ENCODE measurements at regions not wholly inside any gene's neighbourhood (a gene's known extent, or its start where the extent isn't known, plus 50 kb on each side); places are given as distances from the start of the nearest gene placed in this dataset.

DNA sequence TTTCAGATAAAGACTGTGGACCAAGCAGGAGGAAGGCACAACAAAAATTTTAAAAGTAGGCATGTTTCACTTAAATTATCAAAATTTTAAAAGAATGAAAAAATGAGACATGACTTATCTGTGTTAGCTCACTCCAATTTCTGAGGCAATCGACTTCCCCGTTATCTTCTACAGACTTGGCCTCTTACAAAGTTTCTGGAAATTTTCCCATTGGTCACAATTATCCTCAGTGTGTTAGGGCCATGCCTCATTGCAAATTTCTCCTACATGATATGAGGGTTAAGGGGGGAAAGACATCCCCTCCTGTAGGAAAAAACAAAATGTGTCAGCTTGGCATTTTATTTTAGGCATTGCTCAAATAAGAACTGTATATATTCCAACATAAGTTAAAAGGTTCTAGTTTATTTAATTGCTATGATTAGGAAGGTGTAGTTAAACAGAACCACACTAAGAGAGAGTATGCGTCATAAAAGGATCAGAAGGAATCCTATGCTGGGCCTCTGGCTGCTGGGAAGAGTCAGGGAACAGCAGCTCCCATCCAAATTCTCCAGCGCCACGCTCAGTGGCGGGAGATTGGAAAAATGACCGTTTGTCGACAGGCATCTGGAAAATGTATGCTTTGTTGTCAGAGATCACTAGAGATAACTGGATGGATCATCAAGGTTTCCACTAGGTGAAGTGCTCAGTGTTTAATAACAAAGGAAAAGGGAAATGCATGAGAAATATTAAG, 463.6 kb upstream of the NR2F2 start:
- DNase-seq (ENCODE audit: low read depth) (no peak), FAIRE-seq (no peak)
- H3K4me3 ChIP-seq (ENCODE audit: low read depth, low read length), result no peak overlapping the region
- no peaks in the 10 kb centered on the region for H3K27me3 ChIP-seq (ENCODE audit: control insufficient read depth, insufficient read depth, low read length)
- TF ChIP-seq, protein P1, sequence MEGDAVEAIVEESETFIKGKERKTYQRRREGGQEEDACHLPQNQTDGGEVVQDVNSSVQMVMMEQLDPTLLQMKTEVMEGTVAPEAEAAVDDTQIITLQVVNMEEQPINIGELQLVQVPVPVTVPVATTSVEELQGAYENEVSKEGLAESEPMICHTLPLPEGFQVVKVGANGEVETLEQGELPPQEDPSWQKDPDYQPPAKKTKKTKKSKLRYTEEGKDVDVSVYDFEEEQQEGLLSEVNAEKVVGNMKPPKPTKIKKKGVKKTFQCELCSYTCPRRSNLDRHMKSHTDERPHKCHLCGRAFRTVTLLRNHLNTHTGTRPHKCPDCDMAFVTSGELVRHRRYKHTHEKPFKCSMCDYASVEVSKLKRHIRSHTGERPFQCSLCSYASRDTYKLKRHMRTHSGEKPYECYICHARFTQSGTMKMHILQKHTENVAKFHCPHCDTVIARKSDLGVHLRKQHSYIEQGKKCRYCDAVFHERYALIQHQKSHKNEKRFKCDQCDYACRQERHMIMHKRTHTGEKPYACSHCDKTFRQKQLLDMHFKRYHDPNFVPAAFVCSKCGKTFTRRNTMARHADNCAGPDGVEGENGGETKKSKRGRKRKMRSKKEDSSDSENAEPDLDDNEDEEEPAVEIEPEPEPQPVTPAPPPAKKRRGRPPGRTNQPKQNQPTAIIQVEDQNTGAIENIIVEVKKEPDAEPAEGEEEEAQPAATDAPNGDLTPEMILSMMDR (IDR thresholded peaks at IDR 0.05; ENCODE audit: insufficient read depth, low read length, severe bottlenecking), result no peak
- H3K36me3 ChIP-seq (ENCODE audit: control insufficient read depth, insufficient read depth, low read length), result no peaks in the 10 kb centered on the region

DNA sequence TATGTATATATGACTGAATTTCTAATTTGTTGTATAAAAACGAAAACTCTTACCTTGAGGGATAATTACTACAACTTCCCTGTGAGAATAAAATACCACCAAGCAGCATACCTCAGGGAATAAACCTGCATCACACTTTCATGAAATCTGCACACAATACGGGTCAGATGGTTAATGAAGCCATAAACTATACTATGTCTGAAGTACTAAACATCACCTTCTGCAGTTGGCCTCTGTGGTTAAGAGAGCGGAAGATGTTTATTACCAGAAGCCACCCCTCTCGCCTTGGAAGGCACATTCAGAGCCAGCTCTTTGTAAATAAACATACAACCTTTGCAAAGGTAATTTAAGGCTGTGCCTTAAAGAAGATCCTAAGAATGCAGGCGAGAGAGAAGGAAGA, 462.1 kb upstream of the NR2F2 start:
- H3K4me3 ChIP-seq (ENCODE audit: low read depth, low read length), result no peak overlapping the region
- DNase-seq (ENCODE audit: low read depth) (no peak), FAIRE-seq (no peak)
- TF ChIP-seq, protein P1 (IDR thresholded peaks at IDR 0.05; ENCODE audit: insufficient read depth, low read length, severe bottlenecking), result no peak
- H3K27me3 ChIP-seq (ENCODE audit: control insufficient read depth, insufficient read depth, low read length), result no peaks in the 10 kb centered on the region
- H3K36me3 ChIP-seq (ENCODE audit: control insufficient read depth, insufficient read depth, low read length), result no peaks in the 10 kb centered on the region

DNA sequence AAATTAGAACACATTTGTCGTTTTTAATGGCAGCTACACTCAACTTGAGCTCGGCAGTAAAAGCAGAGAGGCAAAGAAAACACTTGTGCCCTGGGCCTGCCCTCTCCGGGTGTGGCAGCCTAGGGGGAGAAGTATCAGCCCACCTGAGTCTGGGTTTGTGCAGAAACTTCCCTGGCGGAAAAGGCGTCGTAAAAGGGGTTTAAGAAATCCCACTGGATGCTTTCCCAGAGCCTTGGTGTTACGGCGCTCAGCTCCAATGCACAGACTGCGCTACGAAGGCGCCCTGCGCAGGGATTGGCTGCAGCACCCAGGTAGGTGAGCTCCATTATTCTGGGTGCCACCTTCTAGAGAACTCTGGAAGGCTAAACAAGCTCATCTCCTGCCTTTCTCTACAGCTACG, 461.5 kb upstream of the NR2F2 start:
- FAIRE-seq (no peak), DNase-seq (ENCODE audit: low read depth) (no peak)
- TF ChIP-seq, protein P1 (IDR thresholded peaks at IDR 0.05; ENCODE audit: insufficient read depth, low read length, severe bottlenecking), result no peak
- Histone ChIP-seq H3K4me3 (ENCODE audit: low read depth, low read length) (no peak overlapping the region), H3K27me3 (ENCODE audit: control insufficient read depth, insufficient read depth, low read length) (no peaks in the 10 kb centered on the region), H3K36me3 (ENCODE audit: control insufficient read depth, insufficient read depth, low read length) (no peaks in the 10 kb centered on the region)

DNA sequence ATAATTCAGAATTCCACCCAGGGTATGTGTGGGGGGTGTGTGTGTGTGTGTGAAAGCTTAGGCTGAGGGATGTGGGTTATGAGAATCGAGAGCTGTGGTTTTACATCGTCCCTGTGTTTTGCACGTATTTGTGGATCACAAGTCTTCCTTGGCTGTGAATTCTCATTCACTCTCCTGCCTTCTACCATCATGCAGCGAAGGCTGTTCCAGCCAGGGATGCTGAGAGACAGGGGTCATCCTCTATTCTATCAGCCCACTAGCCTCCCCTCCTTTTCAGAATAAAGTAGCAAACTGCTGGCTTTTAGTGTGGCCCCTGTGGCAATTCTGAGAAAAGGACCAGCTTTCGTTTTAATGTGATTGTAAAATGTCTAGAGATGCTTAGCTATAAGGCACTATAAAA, 460.6 kb upstream of the NR2F2 start:
- TF ChIP-seq, protein P1 (IDR thresholded peaks at IDR 0.05; ENCODE audit: insufficient read depth, low read length, severe bottlenecking), result no peak
- FAIRE-seq (no peak), DNase-seq (ENCODE audit: low read depth) (no peak)
- no peaks in the 10 kb centered on the region for H3K27me3 ChIP-seq (ENCODE audit: control insufficient read depth, insufficient read depth, low read length)
- H3K36me3 ChIP-seq (ENCODE audit: control insufficient read depth, insufficient read depth, low read length), result no peaks in the 10 kb centered on the region
- H3K4me3 ChIP-seq (ENCODE audit: low read depth, low read length), result no peak overlapping the region

DNA sequence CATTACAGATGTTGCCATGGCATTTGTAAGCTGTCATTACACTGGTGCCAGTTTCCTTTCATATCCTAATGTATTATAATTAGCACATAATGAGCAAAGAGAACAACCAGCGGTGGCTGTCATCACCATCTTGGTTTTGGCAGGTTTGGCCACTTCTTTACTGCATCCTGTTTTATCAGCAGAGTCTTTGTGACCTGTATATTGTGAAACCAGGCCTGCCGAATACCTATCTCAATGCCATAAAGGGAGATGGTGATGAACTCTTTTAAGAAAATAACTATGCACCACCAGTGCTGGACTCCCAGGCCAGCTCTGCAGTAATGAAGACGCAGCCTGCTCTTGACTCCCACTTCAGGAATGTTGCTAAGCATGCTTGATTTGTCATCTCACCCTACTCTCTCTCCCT, 458.1 kb upstream of the NR2F2 start:
- Histone ChIP-seq H3K4me3 (ENCODE audit: low read depth, low read length) (no peak overlapping the region), H3K27me3 (ENCODE audit: control insufficient read depth, insufficient read depth, low read length) (no peaks in the 10 kb centered on the region), H3K36me3 (ENCODE audit: control insufficient read depth, insufficient read depth, low read length) (no peaks in the 10 kb centered on the region)
- peak; percentile 91 for FAIRE-seq
- TF ChIP-seq, protein P1 (IDR thresholded peaks at IDR 0.05; ENCODE audit: insufficient read depth, low read length, severe bottlenecking), result no peak
- peak; percentile 94 for DNase-seq (ENCODE audit: low read depth)

DNA sequence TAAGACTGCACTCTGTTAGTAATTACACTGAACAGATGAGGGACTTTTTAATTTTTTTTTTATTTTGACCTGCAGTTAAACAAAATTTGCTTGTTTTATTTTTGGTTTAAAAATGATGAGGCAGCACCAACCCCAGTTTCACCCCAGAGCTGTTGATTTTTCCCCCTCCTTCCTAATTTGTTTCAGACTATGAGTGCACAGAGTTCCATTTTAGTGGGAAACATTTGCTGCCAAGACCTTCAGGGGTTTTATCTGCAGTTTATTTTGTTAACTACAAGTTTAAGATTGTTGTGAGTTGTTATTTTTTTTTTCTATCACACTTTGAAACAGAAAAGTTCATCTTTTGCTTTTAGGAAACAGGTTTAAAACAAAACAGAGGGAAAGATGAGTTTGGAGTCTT, 455.9 kb upstream of the NR2F2 start:
- Histone ChIP-seq H3K36me3 (ENCODE audit: control insufficient read depth, insufficient read depth, low read length) (no peaks in the 10 kb centered on the region), H3K27me3 (ENCODE audit: control insufficient read depth, insufficient read depth, low read length) (no peaks in the 10 kb centered on the region), H3K4me3 (ENCODE audit: low read depth, low read length) (no peak overlapping the region)
- TF ChIP-seq, protein P1 (IDR thresholded peaks at IDR 0.05; ENCODE audit: insufficient read depth, low read length, severe bottlenecking), result no peak
- DNase-seq (ENCODE audit: low read depth) (no peak), FAIRE-seq (no peak)
